Thoracic aorta (tissue), 2 donors: ENCODE measurements at regions not wholly inside any gene's neighbourhood (a gene's known extent, or its start where the extent isn't known, plus 50 kb on each side); places are given as distances from the start of the nearest gene placed in this dataset.
"Not testable (repeated sequence)": the region's sequence is repeated elsewhere in the genome, so short reads cannot be mapped to it uniquely, and the experiment has no call there.

Experiments
- ATAC-seq: fragments of 150-250 bp; one replicate; pipeline ENCODE4 v1.8.0; 2017; ENCODE audit warnings: low read depth; ENCODE audit not compliant: insufficient number of reproducible peaks, low FRiP score
- DNase-seq: peaks from one replicate; pipeline ENCODE4 v3.0.0-alpha.2; 2020; ENCODE audit warnings: low spot score
- H3K27ac ChIP-seq, 2 donors: fragments of 200-600 bp; sonication (generic); 1 replicate in 1 of 2; 2 replicates in 1 of 2; pipeline ENCODE4 v1.5.1; 2016; ENCODE audit warnings: mild to moderate bottlenecking in 2 of 2, moderate library complexity in 2 of 2
- H3K27me3 ChIP-seq: fragments of 200-600 bp; sonication (generic); replicated peaks from 2 replicates; pipeline ENCODE4 v1.6.0; 2016; ENCODE audit warnings: mild to moderate bottlenecking; ENCODE audit not compliant: insufficient read depth
- H3K36me3 ChIP-seq: fragments of 200-600 bp; sonication (generic); one replicate; pipeline ENCODE4 v1.5.1; 2016
- H3K4me1 ChIP-seq, 2 donors: fragments of 200-600 bp; sonication (generic); 1 replicate in 1 of 2; 2 replicates in 1 of 2; pipeline versions ENCODE4 v1.5.1 to v1.6.0; 2016; ENCODE audit warnings: low read depth in 2 of 2, mild to moderate bottlenecking in 1 of 2; ENCODE audit not compliant: control insufficient read depth in 1 of 2
- H3K4me3 ChIP-seq: fragments of 200-600 bp; sonication (generic); 2 replicates; pipeline ENCODE4 v1.5.1; 2016; ENCODE audit warnings: mild to moderate bottlenecking
- H3K9me3 ChIP-seq: fragments of 200-600 bp; sonication (generic); 2 replicates; pipeline ENCODE4 v1.5.1; 2016
- TF ChIP-seq, protein P1 (sequence below): fragments of 200-600 bp; sonication (generic); IDR thresholded peaks from one replicate; pipeline ENCODE4 v1.5.1; 2019; ENCODE audit warnings: antibody characterized with exemption

DNA sequence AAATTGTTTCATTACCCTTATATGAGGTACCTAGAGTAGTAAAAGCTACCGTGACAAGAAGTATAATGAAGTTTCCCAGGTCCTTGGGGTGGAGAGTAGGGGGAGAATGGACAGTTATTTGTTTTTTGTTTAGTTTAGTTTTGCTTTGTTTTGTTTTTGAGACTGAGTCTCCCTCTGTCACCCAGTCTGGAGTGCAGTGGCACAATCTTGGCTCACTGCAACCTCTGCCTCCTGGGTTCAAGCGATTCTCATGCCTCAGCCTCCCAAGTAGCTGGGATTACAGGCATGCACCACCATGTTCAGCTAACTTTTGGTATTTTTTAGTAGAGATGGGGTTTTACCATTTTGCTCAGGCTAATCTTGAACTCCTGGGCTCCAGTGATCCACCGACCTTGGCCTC lies 94.2 kb downstream of the VPREB1 start:
- H3K36me3 ChIP-seq, ATAC-seq, DNase-seq, H3K27me3 ChIP-seq, H3K4me1 ChIP-seq, H3K27ac ChIP-seq, H3K4me3 ChIP-seq, H3K9me3 ChIP-seq: not testable (repeated sequence)

DNA sequence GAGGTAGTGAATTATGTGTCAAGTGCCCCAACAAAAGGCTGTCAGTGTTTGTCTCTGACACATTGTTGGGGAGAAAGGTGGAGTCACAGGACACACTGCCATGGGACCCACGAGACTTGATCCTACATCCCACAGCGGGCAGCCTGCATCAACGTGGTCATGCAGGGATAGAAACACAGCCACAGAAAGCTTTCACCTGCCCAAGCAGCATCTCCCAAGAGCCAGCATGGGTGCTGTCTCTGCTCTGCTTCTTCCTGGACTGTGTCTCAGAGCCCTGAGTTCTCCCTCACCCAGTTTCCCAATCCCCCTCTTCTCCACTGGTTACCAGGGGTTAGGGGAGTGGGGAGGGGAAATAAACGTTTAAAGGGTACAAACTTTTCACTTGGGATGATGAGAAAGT lies 97.2 kb downstream of the VPREB1 start:
- no peak overlapping the region for H3K27ac ChIP-seq
- TF ChIP-seq, protein P1, sequence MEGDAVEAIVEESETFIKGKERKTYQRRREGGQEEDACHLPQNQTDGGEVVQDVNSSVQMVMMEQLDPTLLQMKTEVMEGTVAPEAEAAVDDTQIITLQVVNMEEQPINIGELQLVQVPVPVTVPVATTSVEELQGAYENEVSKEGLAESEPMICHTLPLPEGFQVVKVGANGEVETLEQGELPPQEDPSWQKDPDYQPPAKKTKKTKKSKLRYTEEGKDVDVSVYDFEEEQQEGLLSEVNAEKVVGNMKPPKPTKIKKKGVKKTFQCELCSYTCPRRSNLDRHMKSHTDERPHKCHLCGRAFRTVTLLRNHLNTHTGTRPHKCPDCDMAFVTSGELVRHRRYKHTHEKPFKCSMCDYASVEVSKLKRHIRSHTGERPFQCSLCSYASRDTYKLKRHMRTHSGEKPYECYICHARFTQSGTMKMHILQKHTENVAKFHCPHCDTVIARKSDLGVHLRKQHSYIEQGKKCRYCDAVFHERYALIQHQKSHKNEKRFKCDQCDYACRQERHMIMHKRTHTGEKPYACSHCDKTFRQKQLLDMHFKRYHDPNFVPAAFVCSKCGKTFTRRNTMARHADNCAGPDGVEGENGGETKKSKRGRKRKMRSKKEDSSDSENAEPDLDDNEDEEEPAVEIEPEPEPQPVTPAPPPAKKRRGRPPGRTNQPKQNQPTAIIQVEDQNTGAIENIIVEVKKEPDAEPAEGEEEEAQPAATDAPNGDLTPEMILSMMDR, result no peak
- no peaks in the 10 kb centered on the region for H3K9me3 ChIP-seq
- H3K27me3 ChIP-seq, result no peaks in the 10 kb centered on the region
- no peak for ATAC-seq
- no peaks in the 10 kb centered on the region for H3K36me3 ChIP-seq
- H3K4me1 ChIP-seq, result no peaks in the 10 kb centered on the region
- DNase-seq, result no peak
- no peak overlapping the region for H3K4me3 ChIP-seq

GRCh38 chr22:22342697-22343580 lies 98.4 kb downstream of the VPREB1 start:
- H3K27ac ChIP-seq, result no peak overlapping the region
- no peaks in the 10 kb centered on the region for H3K27me3 ChIP-seq
- no peaks in the 10 kb centered on the region for H3K36me3 ChIP-seq
- H3K4me3 ChIP-seq, result no peak overlapping the region
- no peak for DNase-seq
- TF ChIP-seq, protein P1, result peak; percentile 54
- H3K4me1 ChIP-seq, result no peaks in the 10 kb centered on the region
- no peaks in the 10 kb centered on the region for H3K9me3 ChIP-seq
- ATAC-seq, result no peak

- Histone ChIP-seq H3K4me3 (no peak overlapping the region), H3K27me3 (no peaks in the 10 kb centered on the region), H3K4me1 (no peaks in the 10 kb centered on the region), H3K36me3 (no peaks in the 10 kb centered on the region), H3K9me3 (no peaks in the 10 kb centered on the region), H3K27ac (no peak overlapping the region)
- TF ChIP-seq, protein P1, result no peak
- DNase-seq, result no peak
- ATAC-seq, result no peak
Observed at GRCh38 chr22:22343581-22344296, 99.2 kb downstream of the VPREB1 start.

GRCh38 chr22:22344430-22344829 lies 99.8 kb downstream of the VPREB1 start:
- H3K9me3 ChIP-seq, result no peaks in the 10 kb centered on the region
- no peaks in the 10 kb centered on the region for H3K4me1 ChIP-seq
- no peak for ATAC-seq
- no peaks in the 10 kb centered on the region for H3K36me3 ChIP-seq
- no peak for DNase-seq
- H3K4me3 ChIP-seq, result no peak overlapping the region
- no peaks in the 10 kb centered on the region for H3K27me3 ChIP-seq
- TF ChIP-seq, protein P1, result no peak
- H3K27ac ChIP-seq, result no peak overlapping the region
